ENCODE measurements at regions not wholly inside any gene's neighbourhood (a gene's known extent, or its start where the extent isn't known, plus 50 kb on each side); places are given as distances from the start of the nearest gene placed in this dataset.

DNA sequence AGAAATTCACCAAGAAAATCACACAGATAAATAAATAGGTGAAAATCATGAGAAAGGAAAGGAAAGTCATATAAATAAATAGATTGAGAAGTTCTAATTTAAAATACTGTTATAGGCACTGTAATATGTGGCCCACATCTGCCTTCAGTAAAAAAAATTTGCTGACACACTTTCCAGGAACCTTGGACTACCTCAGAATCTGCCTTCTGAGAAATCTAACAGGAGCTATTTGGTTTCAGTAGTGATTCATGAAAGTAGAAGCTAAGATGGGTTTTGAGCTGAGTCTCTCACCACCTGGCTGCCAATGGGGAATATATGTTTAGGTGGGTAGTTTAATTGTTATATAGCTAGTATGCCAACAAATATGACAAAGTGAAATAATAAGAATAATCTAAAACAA, 810.0 kb downstream of the RAB28 start:
- H3K27me3 Mint-ChIP-seq (ENCODE audit: insufficient read depth), result no peaks in the 10 kb centered on the region
- no peak for DNase-seq
- no peaks in the 10 kb centered on the region for H3K36me3 Mint-ChIP-seq (ENCODE audit: low read depth)
- TF ChIP-seq, protein P1, sequence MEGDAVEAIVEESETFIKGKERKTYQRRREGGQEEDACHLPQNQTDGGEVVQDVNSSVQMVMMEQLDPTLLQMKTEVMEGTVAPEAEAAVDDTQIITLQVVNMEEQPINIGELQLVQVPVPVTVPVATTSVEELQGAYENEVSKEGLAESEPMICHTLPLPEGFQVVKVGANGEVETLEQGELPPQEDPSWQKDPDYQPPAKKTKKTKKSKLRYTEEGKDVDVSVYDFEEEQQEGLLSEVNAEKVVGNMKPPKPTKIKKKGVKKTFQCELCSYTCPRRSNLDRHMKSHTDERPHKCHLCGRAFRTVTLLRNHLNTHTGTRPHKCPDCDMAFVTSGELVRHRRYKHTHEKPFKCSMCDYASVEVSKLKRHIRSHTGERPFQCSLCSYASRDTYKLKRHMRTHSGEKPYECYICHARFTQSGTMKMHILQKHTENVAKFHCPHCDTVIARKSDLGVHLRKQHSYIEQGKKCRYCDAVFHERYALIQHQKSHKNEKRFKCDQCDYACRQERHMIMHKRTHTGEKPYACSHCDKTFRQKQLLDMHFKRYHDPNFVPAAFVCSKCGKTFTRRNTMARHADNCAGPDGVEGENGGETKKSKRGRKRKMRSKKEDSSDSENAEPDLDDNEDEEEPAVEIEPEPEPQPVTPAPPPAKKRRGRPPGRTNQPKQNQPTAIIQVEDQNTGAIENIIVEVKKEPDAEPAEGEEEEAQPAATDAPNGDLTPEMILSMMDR (IDR thresholded peaks at IDR 0.05), result no peak
- no peak overlapping the region for H3K27ac Mint-ChIP-seq
- H3K9me3 Mint-ChIP-seq, result peaks cover 40% of the 10 kb centered on the region
- no peaks in the 10 kb centered on the region for H3K4me1 Mint-ChIP-seq (ENCODE audit: low read depth)
- H3K4me3 Mint-ChIP-seq, result no peak overlapping the region

DNA sequence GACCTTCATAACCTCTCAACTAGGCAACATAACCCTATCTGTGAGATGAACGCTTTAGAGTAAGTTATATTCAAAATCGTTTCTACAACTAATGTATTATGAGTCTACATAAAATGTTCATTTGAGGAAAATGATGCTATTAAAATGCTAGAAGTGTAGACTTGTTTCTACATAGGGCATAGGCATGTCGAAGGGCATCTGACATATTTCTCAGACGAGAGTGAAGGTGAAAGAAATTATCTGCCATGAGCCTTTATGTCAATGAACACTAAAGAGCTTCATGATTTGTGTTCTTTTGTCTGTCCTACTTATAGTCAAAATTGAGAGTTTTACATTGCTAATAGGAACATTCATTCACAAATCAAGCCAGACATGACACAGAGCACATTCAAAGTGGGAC, 811.8 kb downstream of the RAB28 start:
- H3K4me1 Mint-ChIP-seq (ENCODE audit: low read depth), result no peaks in the 10 kb centered on the region
- no peaks in the 10 kb centered on the region for H3K36me3 Mint-ChIP-seq (ENCODE audit: low read depth)
- TF ChIP-seq, protein P1 (IDR thresholded peaks at IDR 0.05), result no peak
- H3K9me3 Mint-ChIP-seq, result peaks cover 29% of the 10 kb centered on the region
- no peaks in the 10 kb centered on the region for H3K27me3 Mint-ChIP-seq (ENCODE audit: insufficient read depth)
- no peak for DNase-seq
- H3K4me3 Mint-ChIP-seq, result no peak overlapping the region
- no peak overlapping the region for H3K27ac Mint-ChIP-seq

DNA sequence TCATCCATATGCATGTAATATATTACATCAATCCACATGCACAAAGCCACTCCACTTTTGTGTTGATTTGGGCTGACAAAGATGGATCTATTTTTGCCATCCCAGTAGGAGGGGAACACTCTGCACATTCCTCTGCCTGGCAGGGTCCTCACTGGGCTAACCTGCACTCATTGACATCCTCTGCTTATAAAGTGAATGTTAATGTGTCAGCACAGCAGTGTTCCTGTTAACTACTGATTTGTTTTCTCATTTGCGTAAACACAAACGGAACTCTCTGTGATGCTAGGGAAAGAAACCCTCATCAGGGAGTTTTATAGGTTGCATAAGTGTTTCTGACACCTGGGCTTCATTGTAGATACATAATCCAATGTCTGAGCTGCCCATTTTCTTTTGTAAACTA, 826.0 kb downstream of the RAB28 start:
- H3K9me3 Mint-ChIP-seq, result peaks cover 8% of the 10 kb centered on the region
- DNase-seq, result no peak
- no peak overlapping the region for H3K4me3 Mint-ChIP-seq
- H3K27ac Mint-ChIP-seq, result no peak overlapping the region
- TF ChIP-seq, protein P1 (IDR thresholded peaks at IDR 0.05), result no peak
- no peaks in the 10 kb centered on the region for H3K36me3 Mint-ChIP-seq (ENCODE audit: low read depth)
- H3K27me3 Mint-ChIP-seq (ENCODE audit: insufficient read depth), result no peaks in the 10 kb centered on the region
- H3K4me1 Mint-ChIP-seq (ENCODE audit: low read depth), result no peaks in the 10 kb centered on the region

DNA sequence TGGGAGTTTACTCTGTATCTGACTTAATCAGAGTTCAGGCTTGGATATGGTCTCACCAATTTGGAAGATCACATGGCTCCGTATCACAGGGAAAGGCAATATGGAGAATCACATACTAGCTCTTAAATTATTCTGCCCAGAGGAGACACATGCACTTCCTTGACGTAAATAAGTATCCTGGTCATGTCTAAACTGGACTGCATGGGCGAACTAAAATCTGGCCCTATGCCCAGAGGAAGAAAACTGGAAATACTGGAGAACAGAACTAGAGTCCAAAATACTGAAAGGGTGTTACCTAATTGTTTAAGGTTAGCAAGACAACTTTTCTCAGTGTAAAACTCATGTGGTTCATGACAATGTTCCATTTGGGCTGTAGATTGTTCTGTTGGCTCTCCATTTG, 832.3 kb downstream of the RAB28 start:
- Mint-ChIP-seq H3K4me3 (no peak overlapping the region), H3K4me1 (ENCODE audit: low read depth) (no peaks in the 10 kb centered on the region), H3K36me3 (ENCODE audit: low read depth) (no peaks in the 10 kb centered on the region), H3K27ac (no peak overlapping the region), H3K9me3 (peaks cover 15% of the 10 kb centered on the region), H3K27me3 (ENCODE audit: insufficient read depth) (no peaks in the 10 kb centered on the region)
- TF ChIP-seq, protein P1 (IDR thresholded peaks at IDR 0.05), result no peak
- no peak for DNase-seq

DNA sequence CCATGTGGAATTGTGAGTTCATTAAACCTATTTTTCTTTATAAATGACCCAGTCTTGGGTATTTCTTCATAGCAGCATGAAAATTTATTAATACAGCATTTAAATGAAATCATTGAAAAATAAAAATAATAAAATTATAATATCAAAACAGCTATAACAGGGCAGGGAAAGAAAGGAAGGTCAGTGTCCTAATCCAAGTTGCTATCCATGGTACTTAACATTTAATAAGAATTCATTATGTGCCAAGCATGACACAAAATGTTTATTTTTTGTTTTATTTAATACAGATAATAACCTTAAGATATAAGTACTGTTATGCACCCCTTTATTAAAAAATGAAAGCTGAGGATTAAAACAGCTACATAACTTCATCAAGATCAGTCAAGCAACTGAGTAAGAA, 838.4 kb downstream of the RAB28 start:
- no peaks in the 10 kb centered on the region for H3K4me1 Mint-ChIP-seq (ENCODE audit: low read depth)
- peaks cover 40% of the 10 kb centered on the region for H3K9me3 Mint-ChIP-seq
- no peak for DNase-seq
- TF ChIP-seq, protein P1 (IDR thresholded peaks at IDR 0.05), result no peak
- H3K36me3 Mint-ChIP-seq (ENCODE audit: low read depth), result no peaks in the 10 kb centered on the region
- no peaks in the 10 kb centered on the region for H3K27me3 Mint-ChIP-seq (ENCODE audit: insufficient read depth)
- H3K27ac Mint-ChIP-seq, result no peak overlapping the region
- H3K4me3 Mint-ChIP-seq, result no peak overlapping the region

DNA sequence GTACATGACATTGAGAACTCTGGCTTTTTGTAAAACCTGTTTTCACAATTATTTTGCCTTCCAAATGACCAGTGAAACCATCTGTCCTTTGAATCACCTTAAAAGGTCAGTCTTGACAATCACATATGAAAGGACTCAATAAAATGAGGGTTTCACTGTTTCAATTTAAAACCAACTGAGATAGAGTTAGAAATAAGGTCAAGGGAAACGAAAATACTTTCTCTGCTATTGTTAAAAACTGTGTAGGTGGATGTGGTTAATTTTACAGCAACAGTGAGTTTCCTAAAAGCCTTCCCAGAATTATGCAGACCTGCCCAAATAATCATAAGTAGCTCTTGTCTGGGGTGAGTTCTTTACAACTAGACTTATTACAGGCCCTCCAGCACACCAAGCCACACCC, 839.9 kb downstream of the RAB28 start:
- Mint-ChIP-seq H3K9me3 (peaks cover 40% of the 10 kb centered on the region), H3K4me3 (no peak overlapping the region), H3K4me1 (ENCODE audit: low read depth) (no peaks in the 10 kb centered on the region), H3K27me3 (ENCODE audit: insufficient read depth) (no peaks in the 10 kb centered on the region), H3K27ac (no peak overlapping the region), H3K36me3 (ENCODE audit: low read depth) (no peaks in the 10 kb centered on the region)
- no peak for DNase-seq
- TF ChIP-seq, protein P1 (IDR thresholded peaks at IDR 0.05), result no peak
